Activated CD8-positive, alpha-beta memory T cell treated with anti-CD3 and anti-CD28 coated beads for 24 hours (primary cell): ENCODE measurements at regions not wholly inside any gene's neighbourhood (a gene's known extent, or its start where the extent isn't known, plus 50 kb on each side); places are given as distances from the start of the nearest gene placed in this dataset.

Source experiments
- DNase-seq: peaks from one replicate; pipeline ENCODE4 v3.0.0-alpha.2; 2020

- no peak for DNase-seq
Observed at GRCh38 chr13:106819413-106820180, 251.7 kb upstream of the ARGLU1 start.

- no peak for DNase-seq
Observed at GRCh38 chr13:106818971-106819370, 251.0 kb upstream of the ARGLU1 start.

GRCh38 chr13:106815545-106815944, 247.6 kb upstream of the ARGLU1 start:
- DNase-seq: no peak

- no peak for DNase-seq
Observed at GRCh38 chr13:106814463-106814862, 246.5 kb upstream of the ARGLU1 start.

- DNase-seq: no peak
Observed at GRCh38 chr13:106810069-106810468, 242.1 kb upstream of the ARGLU1 start.

- no peak for DNase-seq
Observed at GRCh38 chr13:106804991-106805390, 237.1 kb upstream of the ARGLU1 start.

GRCh38 chr13:106802917-106803316, 235.0 kb upstream of the ARGLU1 start:
- no peak for DNase-seq

GRCh38 chr13:106799781-106800335, 231.9 kb upstream of the ARGLU1 start:
- DNase-seq: no peak

GRCh38 chr13:106797081-106797640, 229.2 kb upstream of the ARGLU1 start:
- DNase-seq: no peak

GRCh38 chr13:106796280-106797047, 228.5 kb upstream of the ARGLU1 start:
- DNase-seq: no peak

- no peak for DNase-seq
Observed at GRCh38 chr13:106795847-106796246, 227.9 kb upstream of the ARGLU1 start.

- no peak for DNase-seq
Observed at GRCh38 chr13:106794117-106794516, 226.2 kb upstream of the ARGLU1 start.

GRCh38 chr13:106789911-106790310, 222.0 kb upstream of the ARGLU1 start:
- no peak for DNase-seq

GRCh38 chr13:106786006-106786563, 218.1 kb upstream of the ARGLU1 start:
- no peak for DNase-seq

GRCh38 chr13:106774621-106775020, 206.7 kb upstream of the ARGLU1 start:
- no peak for DNase-seq

GRCh38 chr13:106772006-106772601, 204.2 kb upstream of the ARGLU1 start:
- no peak for DNase-seq

- no peak for DNase-seq
Observed at GRCh38 chr13:106768991-106769390, 201.1 kb upstream of the ARGLU1 start.

GRCh38 chr13:106762708-106763107, 194.8 kb upstream of the ARGLU1 start:
- no peak for DNase-seq

GRCh38 chr13:106756446-106756845, 188.5 kb upstream of the ARGLU1 start:
- DNase-seq: no peak

- DNase-seq: no peak
Observed at GRCh38 chr13:106755542-106755941, 187.6 kb upstream of the ARGLU1 start.

GRCh38 chr13:106753251-106753650, 185.3 kb upstream of the ARGLU1 start:
- DNase-seq: no peak

- no peak for DNase-seq
Observed at GRCh38 chr13:106752584-106753170, 184.7 kb upstream of the ARGLU1 start.

GRCh38 chr13:106748785-106749184, 180.8 kb upstream of the ARGLU1 start:
- DNase-seq: no peak
